NCI-H1105 treated with DMSO at 0.1 percent for 48 hours (cell line): ENCODE measurements at regions not wholly inside any gene's neighbourhood (a gene's known extent, or its start where the extent isn't known, plus 50 kb on each side); places are given as distances from the start of the nearest gene placed in this dataset.
"Not testable (repeated sequence)": the region's sequence is repeated elsewhere in the genome, so short reads cannot be mapped to it uniquely, and the experiment has no call there.

Experiments used
- DNase-seq: peaks from one replicate; lab custom pipeline; 2025; lab: John Stamatoyannopoulos, UW

DNA sequence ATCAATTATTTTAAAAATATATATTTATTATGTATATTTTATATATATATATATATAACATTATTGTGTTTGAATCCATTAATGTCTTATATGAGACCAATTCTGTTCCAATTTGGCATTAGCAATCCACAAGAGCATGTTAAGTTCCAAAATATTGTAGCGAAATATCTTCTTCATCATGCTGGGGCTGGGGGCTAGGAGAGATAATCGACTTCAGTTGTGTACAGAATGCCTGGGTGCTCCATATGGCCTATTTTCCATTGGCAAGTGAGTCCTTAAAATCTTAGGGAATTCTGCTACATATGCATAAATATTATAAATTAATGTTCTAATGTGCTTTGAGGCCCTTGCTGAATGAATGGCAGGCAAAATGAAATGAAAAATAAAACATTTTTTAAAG, 117.7 kb downstream of the PCDH7 start:
- DNase-seq, result no peak

DNA sequence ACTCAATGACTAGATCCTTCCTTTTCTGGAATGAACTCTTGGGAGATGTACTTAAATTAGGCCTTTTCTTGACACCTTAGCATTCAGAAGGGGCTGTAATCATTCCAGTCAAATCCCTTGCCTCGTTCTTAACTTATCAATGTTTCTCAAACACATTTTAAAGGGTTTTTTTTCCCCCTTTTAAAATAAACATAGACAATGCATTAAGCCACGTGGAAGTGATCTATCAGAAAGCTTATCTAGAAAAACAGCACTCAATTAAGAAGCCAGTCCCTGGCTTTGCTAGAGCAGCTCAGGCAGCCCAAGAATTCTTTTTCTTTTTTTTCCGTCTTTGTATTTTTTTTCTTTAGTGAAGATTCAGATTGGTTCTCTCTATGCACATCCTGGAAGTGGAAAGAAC, 118.2 kb downstream of the PCDH7 start:
- DNase-seq, result no peak

DNA sequence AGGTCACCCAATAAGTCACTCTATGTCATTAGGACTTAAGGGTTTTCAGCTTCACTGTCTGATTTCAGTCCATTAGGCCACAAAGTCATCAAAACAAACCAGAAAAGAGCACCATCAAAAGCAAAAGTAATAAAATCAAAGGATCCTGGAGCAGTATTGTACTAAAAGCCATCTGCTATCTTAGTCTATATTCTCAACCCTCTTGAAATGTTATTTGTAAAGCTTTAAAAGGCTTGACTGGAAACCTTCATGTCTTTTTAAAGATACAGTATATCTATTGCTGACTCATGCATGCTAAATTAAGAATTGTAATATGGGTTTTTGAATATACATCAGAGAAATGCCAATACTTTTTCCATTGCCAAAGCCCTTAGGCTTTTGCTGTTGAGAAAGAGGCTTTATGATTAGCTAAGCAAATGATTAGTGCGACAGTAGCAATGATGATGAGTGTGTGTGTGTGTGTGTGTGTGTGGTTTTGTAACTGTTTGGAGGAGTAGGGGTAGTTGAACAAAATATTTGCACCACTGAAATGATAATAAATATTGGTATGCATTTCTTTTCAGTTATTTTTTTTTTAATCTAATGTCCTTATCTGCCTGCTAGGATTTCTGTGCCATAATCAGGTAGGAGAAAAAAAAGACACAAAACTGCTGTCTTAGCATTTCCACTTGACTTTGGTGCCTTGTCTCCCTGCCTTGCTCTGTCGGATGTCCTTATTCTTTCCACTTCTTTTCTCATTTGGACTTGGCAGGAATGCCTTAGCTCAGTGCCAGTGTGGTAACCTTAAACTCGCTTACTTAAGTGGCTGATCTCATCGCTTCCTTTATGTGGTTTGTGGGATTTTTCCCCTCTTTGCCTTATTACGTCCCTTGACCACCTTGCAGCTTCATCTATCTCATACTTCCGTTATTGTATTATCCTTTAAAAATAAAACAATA, 119.7 kb downstream of the PCDH7 start:
- no peak for DNase-seq

DNA sequence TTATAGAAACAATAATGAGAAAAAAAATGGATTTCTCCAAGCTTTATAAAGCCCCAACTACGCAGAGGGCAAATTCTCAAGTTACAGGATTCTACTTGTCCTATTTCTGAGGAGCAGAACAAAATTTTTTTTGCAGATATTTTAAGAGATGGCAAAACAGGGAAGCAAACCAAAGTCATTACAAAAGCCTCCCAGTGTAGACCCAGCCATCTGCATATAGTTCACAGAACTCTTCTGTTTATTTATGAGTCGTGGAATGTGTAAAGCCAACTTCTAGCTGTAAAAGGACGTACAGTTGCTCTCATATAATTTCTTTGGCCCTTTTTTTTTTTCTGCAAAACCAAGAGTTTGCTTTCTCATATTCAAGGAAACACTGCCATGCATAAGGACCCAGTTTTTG, 120.4 kb downstream of the PCDH7 start:
- no peak for DNase-seq

DNA sequence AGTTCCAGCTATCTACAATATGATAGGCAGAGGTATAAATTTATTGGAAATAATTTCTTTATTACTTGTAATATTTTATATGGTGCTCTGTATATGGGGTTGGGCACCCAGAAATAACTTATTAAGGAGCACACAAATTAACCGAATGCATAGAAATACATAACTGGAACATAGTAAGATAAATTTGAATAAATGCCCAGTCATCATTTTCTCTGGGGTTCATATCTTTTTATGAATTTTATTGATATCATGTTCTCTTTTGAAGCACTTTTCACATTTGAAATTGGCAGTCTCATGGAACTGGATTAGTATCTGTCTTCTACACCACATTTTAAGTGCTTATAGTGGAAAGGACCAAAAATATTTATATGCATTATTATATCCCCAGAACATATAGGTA, 122.0 kb downstream of the PCDH7 start:
- no peak for DNase-seq

DNA sequence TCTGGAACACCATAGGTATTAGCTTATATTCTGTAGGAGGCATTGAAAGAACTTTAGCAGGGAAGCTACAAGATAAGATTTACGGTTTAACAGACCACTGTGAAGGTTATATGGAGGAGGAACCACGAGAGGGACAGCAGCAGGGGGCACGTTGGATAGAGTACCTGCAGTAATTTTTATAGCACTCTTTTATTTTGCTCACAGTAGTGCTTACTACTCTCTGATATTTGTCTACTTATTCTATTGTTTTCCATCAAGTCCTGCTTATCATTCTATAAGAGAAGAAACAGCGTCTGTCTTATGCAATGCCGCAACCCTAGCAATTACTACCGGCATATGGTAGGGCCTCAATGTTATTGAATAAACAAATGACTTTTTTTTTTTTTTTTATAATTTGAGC, 122.5 kb downstream of the PCDH7 start:
- DNase-seq, result no peak

DNA sequence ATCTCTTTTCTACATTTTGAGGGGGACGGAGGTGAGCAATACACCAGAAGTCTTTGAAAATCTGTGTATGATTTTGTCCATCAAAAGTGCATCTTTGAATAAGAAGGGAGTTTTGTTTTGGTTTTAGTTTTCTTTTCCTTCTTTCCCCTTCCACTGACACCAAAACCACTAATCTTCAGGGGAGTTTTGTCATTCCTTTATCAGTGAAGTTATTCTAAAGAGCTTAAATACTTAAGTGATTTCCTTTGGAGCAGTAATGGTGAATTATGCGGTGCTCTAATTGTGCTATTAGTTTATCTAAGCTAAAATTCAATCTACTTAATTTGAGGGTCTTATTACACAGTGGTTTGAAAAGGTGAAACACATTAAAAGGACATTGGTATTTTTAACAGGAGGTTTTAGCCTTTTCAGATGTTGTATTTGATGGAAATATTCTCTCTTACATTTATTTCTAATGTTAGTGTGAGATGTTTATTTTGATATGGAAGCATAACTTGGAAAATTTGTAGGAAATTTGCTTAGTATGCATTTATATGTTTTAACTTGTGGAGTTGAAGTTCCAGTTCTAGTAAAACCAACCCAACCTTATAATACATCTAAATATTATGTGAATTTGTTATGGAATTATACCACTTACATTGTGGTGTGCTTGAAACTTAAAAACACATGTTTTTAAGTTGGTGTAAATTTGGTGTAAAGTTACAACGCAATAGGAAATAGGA, 124.9 kb downstream of the PCDH7 start:
- no peak for DNase-seq

DNA sequence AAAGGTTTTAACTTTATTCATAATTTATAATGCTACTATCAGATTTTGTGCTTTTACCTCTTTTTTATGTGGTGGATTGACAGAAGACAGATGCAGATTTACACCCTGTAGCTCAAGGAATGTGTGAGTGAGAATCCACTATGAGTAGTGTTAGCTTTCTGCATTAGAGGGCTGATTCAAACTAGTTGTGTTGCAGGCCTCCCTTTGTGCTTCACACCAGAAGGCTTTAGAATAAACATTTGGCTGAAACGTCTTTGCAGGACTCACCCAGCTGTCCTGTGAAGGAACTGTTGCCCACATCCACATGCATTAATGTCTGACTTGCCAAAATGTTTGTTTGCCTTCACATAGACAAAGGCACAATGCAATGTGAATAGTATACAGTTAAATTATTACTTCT, 127.0 kb downstream of the PCDH7 start:
- DNase-seq, result no peak

DNA sequence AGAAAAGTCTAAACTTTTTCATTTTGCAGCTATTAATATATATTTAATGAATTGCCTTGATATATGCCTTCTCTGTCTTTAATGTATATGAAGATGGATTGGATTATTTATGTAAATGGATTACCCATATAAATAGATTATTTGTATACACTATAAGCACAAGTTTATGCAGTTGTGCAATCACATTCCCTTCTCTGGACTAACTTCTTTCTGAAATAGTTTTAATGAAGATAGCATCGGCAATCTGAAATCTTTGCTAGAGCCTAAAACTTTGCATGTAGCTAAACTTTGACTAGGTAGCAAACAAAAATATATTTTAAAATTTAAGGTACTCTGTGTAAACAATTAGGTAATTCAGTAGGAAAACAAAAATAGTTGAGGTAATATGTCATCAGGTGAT, 127.8 kb downstream of the PCDH7 start:
- DNase-seq, result no peak

DNA sequence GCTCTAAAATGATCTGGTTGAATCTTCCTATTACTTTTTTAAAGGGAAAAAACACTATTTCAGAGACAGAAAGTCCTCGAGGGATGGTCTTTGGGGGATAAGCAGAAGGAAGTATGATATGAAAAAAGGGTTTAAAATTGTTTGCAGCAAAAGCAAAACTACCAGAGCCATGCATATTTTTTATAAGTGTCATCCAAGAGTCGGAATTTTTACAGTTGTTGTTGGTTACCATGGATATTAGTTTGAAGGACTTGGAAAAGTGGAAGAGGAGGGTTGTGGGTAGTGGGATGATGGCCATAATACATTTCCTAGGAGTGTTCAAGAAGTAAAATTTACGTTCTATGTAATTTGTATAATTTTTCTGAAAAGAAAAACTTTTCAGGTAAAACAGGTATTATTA, 134.4 kb downstream of the PCDH7 start:
- no peak for DNase-seq

DNA sequence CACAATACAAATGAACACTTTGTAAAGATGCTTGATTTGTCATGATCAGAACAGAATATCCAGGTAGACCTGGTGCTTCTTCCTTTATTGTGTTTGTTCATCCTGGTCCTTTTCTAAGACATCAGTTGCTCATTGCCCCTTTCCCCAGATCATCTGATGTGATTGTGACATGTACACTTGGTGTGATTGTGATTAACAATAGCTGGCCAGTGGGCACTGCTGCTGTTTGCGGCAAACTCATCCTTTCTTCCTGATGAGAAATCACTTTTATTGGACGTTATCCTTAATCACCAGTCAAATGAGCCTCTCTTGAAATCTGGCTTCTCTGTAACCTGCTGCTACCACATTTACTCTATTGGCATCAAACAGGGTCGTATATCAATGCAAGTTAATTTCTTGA, 135.1 kb downstream of the PCDH7 start:
- no peak for DNase-seq

DNA sequence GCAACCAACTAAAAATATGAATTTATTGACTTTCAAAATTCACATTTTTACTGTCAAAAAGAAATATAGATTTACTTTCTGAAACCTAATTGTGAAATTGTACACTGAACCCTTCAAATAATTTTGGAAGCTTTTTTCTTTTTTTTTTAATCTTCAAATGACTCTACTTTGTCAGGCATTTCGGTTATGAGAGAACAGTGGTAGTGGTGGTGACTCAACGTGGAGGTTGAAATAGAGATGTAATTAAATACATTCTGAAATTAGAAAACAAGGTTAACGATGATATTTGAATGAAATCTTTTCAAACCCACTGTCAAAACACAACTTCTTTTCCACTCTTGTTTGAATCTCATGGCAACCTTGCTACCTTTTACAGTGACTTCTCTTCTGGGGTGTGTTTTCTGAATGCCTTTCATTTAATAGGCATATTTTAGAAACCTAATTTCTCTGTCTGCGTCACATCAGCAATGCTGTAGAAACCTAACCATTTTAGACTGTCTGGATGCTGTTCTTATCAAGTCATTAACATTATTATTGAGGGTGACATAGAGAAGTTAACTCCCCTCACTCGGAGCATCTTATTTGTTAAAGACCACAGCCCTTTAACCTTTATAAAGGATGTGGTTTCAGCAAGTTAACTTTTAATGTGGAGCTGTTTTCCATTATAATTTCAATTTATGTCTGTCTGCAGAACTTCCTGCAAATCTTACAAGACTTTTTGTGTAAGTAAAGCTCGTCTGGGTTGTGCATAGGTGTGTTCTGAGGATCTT, 136.8 kb downstream of the PCDH7 start:
- no peak for DNase-seq

DNA sequence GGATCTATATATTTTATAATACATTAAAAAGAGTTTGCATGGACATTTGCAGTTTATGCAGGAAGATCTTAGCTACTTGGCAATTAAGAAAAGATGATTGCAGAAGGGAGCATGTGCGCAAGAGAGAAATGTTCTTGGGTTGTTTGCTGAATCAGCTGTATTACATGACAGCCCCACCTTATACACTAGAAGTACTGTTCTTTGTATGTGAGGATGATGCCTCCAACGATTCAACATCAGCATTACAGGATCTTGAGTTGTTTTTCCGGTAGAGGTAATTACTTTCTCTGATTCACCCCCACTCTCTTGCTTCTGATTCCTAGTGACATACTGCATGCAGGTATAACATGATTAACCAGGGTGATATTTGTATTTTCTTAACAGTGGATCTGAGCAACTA, 140.8 kb downstream of the PCDH7 start:
- no peak for DNase-seq

DNA sequence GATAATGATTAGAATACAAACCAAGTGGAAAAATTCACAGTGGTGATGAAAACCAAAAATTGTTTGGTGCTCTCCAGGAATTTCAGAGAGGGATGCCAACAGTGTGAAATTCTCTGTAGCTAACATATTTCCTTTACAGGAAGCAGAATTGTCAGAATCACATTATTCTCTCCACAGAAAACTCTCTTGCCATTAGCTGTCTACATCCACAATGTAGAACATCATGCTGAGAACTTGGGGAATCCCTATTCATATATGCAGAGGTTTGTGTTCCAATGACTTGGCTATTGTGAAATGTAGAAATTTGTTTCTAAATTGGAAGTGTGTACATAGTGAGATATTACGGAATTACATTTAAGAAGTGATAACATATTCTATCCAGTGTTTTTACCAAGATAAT, 142.0 kb downstream of the PCDH7 start:
- no peak for DNase-seq

DNA sequence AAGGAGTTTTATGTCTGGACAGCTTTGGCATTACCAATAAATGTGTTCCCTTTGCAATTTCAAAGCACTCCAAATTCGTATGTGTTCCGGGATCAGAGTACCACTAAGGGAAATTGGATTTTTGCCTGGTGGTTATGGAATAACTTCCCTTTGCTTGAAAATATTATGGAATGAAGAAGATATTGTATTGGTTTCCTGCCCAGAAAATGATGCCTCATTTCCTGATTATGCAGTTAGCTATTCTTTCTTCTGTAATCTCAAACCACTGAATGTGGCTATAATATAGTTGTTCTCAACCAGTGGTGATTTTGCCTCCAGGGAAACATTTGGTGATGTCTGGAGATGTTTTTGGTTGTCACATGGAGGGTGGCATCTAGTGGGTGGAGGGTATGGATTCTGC, 142.9 kb downstream of the PCDH7 start:
- DNase-seq, result no peak

DNA sequence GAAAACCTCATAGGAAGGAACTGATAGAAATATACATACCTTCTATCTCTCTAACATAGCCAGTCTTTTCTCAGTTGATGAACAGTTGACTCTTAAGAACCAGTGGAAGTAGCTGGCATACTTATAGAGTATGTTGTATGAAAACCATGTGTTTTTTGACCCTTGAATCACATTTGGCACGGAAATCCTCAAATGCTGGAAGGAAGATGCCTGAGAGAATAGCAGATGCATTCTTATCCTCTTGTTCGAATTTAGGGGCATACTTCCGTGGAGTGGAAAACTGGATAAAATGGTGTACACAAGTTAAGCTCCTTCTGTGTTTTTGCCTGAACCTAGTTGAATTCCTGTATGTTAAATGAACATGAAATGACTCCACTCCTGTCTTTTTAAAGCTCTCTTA, 145.5 kb downstream of the PCDH7 start:
- DNase-seq, result no peak

DNA sequence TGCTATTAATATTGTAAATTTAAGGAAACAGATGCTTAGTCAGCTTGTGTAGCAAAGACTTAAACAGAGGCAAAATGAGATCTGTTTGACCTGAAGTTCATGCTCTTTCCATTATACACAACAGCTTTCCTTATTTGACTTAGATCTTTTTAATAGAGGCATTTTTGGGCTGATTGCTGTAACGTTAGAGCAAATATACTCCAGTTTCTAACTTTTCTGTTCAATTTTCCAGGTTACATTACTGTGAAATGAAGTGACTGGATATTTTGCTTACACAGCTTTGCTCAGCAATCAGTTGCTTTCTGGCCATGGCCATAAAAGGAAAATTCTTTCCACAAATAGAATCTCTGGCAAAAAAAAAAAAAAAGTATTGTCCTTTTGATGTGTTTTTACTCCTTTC, 146.2 kb downstream of the PCDH7 start:
- DNase-seq, result no peak

DNA sequence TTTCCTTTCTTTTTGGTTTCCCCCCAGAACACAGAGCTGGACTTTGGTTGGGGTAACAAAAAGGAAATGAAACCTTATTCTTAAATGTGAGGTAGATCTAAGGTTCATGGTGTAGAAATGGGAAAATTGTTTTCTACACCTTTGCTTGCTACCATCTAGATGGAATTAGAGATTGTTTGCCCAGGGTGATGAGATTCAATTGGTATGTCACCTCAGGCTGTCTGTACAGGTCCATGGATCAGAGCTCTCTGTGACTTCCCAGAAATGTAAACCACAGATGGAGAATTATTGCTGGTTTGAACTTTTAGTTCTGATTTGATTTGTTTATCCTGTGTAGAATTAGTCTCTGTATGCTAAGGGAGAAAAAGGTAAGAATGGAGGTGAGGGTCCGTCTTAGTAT, 146.7 kb downstream of the PCDH7 start:
- DNase-seq, result no peak

DNA sequence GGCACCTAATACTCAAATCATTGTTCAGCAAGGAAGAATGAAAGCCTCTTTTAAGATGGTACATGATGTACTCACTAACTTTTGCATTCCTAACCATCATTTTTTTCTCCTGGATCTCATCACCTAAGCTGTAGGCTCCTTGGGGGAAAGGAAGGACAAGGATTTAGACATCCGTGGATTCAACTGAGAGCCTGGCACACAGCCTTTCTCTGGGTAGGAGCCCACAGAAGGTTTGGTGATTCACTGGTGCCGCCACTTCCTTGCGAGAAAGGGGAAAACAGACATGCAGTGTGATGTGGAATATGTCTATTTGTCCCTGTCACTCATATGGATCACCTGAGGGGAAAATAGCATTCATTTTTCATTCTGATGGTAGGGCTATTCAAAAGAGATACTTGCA, 147.3 kb downstream of the PCDH7 start:
- no peak for DNase-seq

DNA sequence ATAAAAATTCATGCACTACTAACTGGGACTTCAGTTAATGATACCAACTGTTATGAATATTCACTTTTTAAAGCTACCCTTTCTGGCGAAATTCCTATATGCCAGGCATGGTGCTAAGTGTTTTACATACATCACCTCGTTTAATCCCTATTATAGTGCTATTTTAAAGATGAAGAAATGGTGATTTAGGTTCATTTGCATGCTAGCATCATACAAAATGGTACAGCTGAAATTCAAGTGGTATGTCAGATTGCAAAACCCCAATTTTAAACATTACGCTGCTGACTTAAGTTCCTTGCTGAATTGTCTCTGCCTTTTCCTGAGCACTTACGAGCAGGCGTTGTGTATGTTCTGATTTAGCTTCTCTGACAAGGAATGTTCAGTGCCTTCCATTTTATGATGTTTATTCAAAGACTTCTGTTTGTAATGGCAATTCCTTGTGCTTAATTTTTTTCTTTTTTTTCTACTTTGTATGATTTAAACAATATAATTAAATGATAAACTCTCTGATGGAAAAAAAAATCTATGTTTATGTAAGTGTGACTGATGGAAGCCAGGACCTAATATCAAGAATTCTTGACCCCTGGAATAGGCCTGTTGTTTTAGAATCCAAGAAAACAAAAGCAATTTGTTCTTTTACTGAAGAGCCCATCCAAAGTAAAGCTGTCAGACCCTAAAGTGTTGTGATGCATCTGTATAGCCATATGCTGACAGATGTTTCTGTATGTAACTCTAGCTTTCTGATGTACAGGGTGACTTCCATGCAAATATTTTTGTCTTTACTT, 148.1 kb downstream of the PCDH7 start:
- no peak for DNase-seq

DNA sequence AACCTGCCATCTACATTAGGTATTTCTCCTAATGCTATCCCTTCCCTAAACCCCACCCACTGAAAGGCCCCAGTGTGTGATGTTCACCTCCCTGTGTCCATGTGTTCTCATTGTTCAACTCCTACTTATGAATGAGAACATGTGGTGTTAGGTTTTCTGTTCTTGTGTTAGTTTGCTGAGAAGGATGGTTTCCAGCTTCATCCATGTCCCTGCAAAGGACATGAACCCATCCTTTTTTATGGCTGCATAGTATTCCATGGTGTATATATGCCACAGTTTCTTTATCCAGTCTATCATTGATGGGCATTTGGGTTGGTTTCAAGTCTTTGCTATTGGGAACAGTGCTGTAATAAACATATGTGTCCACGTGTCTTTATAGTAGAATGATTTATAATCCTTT, 149.2 kb downstream of the PCDH7 start:
- not testable (repeated sequence) for DNase-seq

DNA sequence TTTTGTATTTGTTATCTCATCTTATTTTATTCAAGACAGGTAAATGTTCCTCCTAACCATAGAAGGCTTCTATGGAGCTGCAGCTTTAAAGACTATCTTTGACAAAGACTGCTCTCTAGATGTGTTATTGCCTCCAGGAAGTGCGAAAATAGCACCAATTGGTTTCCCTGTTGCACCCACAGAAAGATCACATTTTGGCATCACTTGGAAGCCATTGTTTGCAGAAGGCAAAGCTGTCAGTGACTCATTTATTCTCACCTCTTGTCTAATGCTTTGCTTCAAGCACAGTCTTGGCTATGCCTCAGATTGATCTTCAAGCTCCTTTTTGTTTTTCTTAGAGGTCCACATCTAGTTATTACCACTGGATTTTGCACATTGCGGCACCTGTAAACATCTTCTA, 150.3 kb downstream of the PCDH7 start:
- no peak for DNase-seq
